ENCODE measurements at regions not wholly inside any gene's neighbourhood (a gene's known extent, or its start where the extent isn't known, plus 50 kb on each side); places are given as distances from the start of the nearest gene placed in this dataset.

GRCh38 chrX:63967551-63967950 is 182.5 kb upstream of the ARHGEF9 start:
- no peak for TF ChIP-seq CTCF (IDR thresholded peaks at IDR 0.05)
- no peak for TF ChIP-seq POLR2AphosphoS5 (IDR thresholded peaks at IDR 0.05; ENCODE audit: insufficient read depth in 1 of 2, low read depth in 1 of 2)
